Stimulated activated CD4-positive, alpha-beta T cell treated with anti-CD3 and anti-CD28 coated beads, Interleukin-1b, Interleukin-23, amount 100 ng/mL, for 1 hour (primary cell): ENCODE measurements at regions not wholly inside any gene's neighbourhood (a gene's known extent, or its start where the extent isn't known, plus 50 kb on each side); places are given as distances from the start of the nearest gene placed in this dataset.

ENCODE experiments used
- DNase-seq, 2 donors: peaks; one replicate each; pipeline ENCODE4 v3.0.0-alpha.2; 2020; ENCODE audit warnings: low read depth in 2 of 2

DNA sequence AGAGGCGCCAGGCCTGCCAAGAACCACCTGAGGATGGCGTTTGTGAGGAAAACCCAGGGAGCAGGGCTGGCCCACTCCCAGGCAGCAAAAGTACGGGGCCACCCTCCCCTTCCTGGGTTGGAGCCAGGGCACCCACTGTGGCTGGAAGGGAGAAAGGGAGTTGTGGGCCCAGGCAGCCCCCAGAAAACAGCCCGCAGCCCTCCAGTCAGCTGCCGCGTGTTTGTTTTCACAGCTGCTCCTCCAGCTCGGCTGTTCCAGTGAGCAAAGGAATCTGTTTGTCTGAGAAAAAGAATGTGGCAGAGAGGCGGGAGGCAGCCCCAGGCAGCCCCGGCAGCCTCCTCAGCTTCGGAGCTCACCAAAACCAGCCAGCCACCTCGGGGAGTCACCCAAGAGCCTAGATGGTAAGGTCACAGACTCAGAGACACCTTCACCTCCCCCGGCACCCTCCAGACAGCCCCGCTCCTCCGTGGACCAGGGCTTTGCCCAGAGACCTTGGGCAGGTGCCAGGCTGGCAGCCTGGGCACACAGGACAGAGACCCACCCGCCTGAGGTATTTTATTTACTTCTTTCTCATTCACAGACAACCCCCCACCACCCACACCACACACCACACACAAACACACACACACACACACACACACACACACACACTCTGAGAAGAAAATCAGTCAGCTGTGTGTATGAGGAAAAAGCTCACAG, 338.1 kb downstream of the BCOR start:
- DNase-seq = no peak

DNA sequence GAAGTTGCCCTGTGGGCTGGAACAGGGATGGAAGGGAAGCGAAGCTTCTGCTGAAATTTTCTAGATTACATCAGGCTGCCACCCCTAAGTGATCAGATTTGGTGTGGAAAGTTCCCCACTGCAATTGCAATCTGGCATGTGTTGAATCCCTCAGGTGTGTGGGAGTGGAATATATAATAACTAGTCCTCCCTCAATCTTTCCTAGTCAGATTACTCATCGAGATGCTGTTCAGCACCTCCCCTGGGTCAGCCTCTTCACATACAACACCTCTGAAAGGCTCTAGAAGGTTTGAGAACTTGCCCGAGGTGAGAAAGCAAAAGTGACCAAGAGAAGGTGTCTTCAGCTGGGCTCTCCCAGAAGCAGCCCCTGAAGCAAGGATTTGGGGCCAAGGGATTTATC, 336.8 kb downstream of the BCOR start:
- DNase-seq = no peak

DNA sequence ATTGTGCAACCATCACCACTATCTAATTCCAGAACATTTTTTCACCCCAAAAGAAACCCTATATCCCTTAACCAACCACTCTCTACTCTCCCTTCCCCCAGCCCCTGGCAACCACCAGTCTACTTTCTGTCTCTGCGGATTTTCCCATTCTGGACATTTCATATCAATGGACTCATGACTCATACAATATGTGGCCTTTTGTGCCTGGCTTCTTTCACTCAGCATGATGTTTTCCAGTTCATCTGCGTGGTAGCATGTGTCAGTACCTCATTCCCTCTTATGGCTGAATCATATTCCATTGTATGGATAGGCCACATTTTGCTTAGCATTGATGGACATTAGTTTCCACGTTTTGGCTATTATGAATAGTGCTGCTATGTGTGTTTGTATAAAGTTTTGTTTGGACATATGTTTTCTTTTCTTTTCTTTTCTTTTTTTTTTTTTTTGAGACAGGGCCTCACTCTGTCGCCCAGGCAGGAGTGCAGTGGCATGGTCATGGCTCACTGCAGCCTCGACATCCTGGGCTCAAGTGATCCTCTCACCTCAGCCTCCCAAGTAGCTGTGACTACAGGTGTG, 335.4 kb downstream of the BCOR start:
- DNase-seq = no peak

DNA sequence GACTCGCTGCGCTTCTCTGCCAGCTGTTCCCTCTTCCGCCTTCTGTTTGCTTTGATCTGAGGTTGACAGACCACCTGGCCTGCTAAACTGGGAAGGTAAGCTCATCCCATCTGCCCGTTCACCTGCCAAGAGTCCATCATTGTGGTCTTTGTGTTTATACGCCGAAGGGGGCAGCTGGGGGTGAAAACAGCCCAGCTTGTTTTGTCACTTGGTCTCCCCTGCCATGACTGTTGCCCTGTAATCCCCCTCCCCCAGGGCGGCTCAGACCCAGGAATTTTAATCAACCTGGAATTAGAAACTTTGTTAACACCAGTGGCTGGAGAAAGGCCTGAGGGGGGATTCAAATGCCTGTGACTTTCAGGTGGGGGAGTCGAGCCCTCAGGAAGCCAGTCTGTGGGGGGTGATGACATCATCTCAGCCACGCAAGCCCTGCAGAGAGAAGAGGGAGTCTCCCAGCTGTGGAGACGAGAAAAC, 333.3 kb downstream of the BCOR start:
- DNase-seq = no peak

DNA sequence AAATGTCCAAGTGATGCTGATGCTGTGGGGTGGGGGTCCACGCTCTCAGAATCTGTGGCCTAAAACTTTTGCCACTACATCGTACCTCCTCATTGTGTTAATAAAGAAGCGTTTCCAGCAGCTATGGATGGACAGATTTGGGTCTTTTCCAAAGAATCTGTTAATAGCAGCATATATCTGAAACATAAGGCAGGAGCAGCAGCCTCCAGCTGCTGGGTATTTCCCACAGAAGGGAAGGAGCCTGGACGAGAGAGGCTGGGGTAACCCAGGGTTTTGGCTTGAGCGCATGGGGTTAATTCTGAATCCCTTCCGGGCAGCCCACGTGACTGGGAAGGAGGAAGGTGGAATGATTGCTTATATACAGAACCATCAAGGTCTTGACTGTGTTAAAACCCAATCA, 332.4 kb downstream of the BCOR start:
- DNase-seq = no peak

DNA sequence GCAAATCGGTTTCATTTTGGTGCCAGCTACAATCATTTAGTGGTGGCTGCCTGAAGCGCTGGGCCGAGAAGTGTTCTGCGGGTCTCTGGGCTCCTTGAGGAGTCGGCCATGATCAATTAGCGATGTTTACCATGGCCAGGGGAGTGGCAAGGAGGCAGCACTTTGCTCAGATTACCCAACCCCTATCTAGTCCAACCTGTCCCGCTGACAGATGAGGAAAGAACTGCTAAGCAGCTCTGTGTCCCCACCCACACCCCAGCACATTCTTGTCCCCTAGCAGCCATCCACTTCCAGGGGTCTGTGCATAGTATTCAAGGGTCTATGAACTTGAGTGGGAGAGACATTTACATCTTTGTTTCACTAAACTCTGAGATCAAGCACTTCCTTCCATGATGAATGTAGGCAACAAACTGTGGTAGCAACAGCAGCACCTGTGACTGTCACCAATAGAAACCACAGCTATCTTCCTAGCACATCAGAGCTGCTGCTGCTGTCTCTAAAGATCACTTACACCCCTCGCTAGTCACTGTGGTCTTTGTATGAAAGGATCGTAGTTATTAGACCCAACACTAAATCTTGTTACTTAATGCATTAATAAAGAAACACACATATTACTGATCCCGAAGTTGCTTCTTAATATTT, 331.6 kb downstream of the BCOR start:
- no peak for DNase-seq

DNA sequence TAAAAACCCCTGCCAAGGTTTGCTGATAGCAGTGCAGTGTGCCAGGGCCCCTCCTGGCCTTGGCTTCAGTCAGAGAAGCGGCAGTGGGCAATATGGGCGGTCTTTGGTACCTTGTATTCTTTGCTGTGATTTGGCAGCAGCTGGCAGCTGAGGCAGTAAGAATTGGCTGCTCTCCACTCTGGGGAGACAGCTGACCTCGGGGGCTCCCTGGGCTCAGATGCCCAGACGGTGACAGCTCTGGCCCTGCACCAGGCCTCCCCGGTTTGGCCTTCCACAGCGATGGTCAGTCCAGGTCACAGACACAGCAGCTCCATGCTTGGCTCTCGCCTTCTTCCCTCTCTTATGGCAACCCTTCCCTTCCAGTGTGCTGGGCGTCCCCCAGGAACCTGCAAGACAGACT, 330.9 kb downstream of the BCOR start:
- DNase-seq = no peak

DNA sequence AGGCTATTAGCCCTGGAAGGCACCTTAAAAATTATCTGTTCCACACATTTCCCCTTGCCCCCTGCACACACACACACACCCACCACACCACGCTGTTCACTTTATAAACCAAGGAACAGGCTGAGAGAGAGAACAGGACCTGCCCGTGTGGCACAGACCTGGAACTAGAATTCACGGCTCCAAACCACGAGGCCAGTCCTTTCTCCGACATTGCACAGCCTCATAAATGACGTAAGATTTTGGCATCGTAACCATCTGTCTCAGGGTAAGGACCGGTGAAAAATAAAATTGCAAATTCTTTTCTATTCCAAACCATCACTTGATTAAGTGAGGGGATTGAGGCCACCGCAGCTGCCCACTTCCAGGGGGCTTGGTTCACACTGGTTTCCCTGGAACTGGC, 330.3 kb downstream of the BCOR start:
- no peak for DNase-seq

DNA sequence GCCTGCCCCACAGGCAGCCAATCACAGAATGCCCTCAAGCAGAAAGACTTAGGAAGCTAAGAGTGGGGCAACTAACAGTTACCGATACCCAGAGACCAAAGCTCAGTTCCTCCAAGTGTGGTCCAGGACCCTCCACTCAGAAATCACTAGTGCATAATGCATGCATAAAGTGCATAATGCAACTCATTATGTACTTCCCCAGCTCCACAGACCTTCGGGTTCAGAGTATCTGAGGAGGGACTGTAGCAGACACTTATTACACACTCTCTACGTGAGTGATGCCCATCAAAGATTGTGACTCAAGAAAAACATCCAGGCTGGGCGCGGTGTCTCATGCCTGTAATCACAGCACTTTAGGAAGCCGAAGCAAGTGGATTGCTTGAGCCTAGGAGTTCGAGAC, 328.0 kb downstream of the BCOR start:
- no peak for DNase-seq

DNA sequence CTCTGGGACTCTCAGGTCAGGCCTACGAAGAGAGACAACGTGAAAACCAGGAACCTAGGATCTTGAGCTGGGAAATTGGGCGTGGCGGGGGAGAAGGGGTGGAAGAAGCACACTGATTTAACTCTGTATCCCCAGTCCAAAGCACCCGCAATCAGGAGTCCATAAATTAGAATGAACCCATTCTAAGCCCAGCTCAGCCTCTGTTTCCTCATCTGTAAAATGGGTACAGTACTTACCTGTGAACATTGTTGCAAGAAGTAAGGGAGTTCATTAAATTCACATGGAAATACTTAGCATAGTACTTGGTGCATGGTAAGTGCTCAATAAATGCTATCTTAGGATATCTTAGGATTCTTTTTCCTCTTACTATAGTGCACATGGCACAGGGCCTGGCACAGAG, 326.7 kb downstream of the BCOR start:
- DNase-seq = no peak

DNA sequence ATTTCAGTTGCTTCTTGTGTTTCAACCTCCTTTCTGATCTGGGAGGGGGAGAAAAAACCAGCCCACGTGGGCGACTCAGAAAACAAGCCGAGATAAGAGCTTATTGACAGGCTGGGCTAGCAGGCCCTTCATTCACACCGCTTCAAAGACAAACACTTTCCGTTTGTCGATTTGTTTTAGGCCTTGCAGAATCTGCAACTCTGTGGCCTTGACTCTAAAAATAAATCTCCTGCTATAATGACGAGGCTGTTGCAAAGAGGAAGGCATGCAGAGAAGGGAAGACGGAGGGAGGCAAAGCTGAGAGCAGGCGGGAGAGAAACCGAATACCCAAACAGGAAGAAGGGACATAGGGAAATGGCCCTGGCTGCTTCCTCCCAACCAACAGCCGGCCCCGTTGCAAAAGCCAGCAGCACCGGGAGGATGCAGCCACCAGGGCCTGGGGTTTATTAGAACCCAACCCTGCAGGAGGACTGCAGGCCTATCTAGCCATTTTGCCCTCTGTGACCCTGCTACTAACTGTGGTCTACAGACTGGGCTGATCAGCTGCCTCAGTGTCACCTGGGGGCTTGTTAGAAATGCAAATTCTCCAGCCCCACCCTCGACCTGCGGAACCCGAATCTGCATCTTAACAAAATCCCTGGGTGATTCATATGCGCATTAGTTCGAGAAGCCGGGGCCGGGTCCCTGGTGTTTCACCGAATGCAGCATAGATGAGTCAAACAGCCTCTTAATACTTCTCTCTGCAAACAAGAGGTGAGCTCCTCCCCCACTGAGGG, 325.5 kb downstream of the BCOR start:
- peak in 1 of 2 donors; percentile 25 for DNase-seq

DNA sequence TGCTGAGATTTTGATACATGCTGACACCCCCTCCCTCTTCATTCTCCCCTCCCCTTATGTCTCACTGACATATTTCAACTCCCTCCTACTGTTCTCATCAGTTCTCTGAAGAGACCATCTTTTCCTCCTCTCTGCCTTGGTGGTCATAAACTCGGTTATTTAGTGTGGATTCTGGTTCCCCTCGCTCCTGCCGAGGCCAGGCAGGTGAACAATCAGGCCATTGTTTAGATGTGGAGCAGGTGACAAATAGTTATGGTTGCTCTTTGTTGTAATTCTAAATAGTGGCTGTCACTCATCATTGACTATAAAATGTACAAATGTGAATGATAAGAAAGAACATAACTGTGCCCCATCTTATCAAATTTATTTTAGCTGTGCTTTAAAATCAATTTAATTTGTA, 324.6 kb downstream of the BCOR start:
- no peak for DNase-seq

DNA sequence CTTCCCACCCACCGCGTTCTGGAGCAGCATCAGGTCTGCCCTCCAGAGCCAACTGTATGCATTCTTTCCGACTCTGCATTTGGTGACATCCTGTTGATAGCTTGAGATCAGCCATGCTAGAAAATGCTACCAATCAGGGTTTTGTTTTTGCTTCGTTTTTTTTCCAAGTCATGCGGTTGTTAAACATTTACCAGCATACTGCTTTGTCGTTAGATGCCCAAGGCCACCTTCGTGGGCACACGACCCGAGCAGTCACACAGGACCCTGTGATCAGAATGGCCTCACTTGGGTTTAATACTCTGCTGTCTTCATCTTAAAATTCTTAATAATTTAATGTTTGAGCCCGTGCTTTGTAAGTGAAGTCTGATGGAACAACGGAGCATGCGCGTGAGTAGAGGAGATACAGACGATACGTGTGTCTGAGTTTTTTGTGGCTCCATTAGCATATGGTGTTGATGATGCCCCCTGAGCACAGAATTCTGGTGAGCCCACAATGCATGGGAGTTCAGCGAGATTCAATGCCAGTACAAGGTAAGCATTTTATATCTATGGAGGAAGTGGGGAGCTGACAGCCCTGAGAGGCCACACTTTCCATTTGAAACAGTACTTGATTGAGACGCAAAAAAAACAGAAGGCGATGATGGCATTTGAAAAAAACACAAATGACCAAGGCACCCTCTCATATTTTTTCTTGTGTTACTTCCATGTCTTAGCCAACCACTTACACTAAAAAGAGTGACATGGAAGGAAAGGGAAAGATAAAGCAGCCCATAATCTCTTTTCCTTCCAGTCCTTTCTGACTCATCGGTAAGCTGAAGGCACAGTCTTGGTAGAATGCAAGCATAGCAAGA, 323.6 kb downstream of the BCOR start:
- DNase-seq = no peak

DNA sequence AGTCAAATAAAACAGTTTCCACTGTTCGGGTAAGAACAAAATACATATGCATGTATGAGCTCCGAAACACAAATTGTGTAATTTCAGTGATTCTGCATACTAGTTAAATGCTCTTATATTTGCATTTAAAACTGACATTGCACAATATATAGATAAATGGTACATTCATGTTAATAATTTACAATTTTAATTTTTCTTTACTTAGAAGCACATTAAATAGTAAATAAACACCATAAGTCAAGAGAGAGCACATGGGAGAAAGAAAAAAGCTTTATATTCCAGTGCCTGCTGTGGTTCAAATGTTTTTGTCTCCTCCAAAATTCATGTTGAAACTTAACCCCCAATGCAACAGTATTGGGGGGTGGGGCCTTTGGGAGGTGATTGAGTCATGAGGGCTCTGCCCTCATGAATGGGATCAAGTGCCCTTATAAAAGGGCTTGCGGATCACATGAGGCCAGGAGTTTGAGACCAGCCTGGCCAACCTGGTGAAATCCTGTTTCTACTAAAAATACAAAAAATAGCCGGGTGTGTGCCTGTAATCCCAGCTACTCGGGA, 322.9 kb downstream of the BCOR start:
- DNase-seq = no peak

DNA sequence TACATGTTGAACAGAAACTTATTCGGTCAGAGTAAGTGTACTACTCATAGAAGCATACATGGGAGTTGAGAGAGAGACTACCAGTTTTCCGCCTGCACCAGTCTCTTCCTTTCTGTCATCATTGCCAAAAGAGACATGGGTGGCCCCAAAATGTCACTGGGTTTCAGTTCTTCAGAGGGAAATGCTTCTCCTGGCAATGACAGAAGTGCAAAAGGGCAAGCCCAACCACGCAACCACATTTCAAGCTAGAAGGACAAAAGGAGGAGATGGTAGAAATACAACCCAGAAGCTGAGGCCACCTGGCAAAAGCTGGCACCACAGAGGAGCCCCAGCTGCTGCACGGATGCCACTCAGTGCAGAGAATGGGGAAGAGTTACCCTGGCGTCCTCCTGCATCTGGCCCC, 320.1 kb downstream of the BCOR start:
- DNase-seq = no peak

DNA sequence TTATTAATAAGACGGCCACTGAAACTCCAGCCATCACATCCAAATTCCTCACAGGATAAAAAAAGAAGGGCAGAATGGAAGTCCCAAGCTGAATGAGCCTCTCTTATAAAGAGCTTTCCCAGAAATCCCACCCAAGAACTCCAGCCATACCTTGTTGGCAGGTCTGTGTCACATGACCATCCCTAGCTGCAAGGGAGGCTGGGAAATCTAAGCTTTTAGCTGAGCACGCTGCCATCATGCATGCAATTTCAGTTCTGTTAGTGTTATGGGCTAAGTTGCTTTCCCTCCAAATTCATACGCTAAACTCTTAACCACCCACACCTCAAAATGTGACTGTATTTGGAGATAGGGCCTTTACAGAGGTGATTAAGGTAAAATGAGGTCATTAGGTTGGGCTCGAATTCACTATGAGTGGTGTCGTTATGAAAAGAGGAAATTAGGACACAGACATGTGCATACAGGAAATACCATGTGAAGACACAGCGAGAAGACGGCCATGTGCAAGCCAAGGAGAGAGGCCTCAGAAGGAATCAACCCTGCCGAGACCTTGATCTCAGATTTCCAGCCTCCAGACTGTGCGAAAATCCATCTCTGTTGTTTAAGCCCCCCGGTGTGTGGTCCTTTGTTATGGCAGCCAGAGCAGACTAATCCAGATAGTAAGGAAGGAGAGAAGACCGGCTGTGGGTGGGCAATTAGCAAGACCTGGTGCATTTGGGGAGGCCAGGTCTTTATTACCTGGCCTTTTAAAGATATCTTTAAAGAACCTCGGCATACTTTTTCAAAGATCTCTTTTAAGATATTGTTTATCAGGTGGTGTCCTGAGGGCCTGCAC, 317.6 kb downstream of the BCOR start:
- no peak for DNase-seq

DNA sequence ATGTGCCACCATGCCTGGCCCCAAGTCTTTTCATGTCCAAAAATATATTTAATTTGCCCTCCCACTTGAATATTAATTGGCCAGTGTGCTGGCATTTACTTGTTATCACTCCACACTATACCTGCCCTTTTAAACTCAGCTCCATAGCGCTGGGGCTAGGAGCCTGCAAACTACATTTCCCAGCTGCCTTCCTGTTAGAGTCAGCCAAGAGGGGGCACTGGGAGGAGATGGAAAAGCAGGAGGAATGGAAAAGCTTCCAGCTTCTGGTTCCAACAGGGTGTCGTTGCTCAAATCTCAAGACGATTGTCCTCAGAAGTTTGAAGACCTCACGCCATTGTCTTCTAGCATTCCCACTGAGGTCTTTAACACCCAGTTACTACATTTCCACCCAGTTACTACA, 315.5 kb downstream of the BCOR start:
- DNase-seq = no peak

DNA sequence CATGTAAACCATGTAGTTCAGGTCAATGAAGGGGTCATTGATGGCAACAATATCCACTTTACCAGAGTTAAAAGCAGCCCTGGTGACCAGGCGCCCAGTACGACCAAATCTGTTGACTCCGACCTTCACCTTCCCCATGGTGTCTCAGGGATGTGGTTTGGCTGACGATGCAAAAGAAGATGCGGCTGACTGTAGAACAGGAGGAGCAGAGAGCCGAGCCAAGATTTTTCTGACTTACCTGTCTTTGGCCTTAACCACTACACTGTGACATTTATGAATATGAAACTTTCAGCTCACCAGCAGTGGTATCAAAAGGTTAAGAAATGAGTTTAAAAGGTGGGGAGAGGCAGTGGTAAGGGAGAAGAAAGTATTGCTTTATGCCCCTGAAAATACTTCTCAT, 309.8 kb downstream of the BCOR start:
- DNase-seq = no peak

DNA sequence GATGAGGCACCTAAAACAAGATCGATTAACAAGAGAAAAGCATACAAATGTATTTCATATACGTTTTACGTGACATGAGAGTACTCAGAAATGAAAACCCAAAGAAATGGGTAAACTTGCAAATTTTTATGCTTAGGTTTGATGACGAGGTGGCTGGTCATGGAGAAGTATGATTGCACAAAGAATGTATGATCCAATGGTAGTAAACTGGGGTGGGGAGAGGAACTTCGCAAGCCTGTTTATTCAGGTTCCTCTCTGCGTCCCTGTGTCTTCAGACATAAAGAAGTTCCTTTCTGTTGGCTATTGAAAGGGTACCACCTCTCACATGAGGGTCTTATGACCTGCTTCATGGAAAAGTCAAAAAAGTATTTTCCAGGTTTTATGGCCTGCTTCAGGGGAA, 309.2 kb downstream of the BCOR start:
- no peak for DNase-seq

DNA sequence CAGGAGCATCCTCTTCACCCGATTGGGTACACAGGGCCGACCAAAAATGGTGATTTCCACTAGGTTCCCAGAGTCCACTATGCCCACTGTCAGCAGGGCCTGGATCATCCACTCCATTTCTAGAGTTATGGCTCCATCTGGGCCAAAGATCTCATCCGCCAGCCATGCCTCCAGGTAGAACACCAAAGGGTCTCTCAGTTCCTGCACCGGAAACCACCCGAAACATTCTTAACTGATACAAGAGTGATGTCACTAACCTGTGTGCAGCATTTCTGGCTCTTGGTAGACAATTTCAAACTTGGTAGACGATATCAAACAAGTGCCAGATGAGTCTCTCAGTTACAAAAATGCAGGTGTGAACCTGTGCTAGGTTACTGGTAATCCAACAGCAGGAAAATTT, 306.1 kb downstream of the BCOR start:
- no peak for DNase-seq
